ENCODE measurements at regions not wholly inside any gene's neighbourhood (a gene's known extent, or its start where the extent isn't known, plus 50 kb on each side); places are given as distances from the start of the nearest gene placed in this dataset.

DNA sequence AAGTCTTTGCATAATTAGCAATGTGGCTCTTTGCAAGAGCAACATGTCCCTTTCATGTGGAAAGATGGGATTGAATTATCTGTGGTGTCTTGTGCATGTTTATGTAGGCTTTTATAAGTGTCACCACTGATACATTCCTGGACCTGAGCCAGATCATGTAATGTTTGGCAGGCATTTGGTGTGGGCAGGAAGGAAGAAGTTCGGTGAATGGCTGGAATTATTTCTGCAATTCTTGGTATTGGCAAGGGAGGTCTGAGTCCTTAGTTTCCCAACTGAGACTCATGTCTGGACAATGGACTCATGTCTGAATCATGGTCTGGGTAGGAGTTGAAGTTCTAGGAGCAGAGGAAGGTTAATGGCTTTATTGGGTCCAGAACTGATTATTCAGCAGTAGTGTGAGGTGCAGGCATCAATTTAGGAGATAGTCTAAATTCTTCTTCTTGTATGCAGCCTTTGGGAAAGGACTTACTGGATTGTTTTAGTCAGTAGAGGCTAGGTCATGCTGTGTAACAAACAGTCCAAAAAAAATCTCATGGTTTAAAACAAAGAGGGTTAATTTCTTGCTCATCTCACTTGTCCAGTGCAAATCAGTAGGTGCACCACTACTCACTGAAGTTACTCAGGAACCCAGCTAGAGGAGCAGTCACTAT, 186.5 kb upstream of the LHX5 start:
- no peak for DNase-seq

DNA sequence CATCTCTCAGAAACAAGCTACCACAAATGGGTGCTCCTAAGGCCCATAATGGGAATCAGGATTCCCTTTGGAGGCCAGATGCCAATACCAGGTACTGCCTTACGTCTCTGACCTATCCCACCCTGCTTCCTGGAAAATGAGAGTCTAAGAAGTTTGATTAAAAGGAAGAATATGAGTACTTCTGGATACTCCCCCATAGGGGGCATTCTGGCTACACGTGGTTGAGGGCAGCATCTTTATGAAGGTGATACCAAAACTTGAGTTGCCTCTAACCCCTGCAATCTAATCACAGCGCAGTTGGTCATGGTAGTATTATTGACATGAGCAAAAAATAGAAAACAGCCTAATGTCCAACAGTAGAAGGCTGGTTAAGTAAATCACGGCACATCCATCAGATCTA, 184.2 kb upstream of the LHX5 start:
- no peak for DNase-seq

DNA sequence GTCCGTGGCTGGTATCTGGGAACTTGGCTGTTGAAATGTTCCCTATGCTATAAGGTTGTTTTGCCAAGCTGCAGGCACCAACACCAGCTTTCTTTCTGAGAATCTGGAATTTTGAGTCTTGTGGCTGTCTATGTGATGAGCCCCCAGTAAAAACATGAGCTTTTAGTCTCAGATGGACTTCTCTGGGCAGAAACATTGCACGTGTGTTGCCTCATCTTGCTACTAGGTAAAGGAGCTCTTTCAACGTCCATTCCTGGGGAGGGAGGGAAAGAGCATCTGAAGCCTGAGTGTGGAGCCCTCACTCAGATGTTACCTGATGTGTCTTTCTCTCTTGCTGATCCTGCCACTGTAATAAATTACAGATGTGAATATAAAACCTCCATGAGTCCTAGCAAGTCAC, 183.8 kb upstream of the LHX5 start:
- no peak for DNase-seq

DNA sequence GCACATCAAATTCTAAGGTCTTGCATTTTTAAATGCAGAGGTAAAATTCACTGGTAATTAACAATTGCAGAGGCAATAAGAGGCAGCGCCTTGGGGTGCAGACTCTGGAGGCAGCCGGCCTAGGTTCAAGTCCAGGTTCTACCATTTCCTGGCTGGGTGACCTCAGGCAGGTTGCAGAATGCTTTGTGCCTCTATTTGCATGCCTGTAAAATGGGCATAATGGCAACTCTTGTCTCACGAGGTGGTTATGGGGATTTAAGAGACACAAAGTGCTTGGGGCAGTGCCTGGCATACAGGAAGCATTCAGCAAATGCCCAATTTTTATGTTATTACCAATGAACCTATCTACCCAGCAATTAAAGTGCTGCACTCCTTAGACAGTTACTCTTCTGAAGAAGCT, 180.0 kb upstream of the LHX5 start:
- DNase-seq, result no peak

DNA sequence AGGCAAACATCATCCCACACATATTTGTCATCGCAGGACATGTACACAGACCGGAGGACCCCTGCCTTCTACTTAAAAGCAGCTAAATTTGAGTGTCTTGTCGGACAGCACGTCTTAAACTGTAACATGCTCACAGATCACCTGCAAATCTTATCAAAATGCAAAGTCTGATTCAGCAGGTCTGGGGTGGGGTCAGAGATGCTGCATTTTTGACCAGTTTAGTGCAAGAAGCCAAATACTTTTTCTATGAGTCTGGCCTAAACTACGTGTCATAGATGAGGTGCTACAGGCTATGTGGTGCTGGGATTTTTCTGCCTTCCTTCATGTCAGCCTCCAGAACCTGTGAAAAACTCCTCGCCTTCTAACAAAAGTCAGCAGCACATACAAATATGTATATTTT, 178.8 kb upstream of the LHX5 start:
- DNase-seq, result no peak

DNA sequence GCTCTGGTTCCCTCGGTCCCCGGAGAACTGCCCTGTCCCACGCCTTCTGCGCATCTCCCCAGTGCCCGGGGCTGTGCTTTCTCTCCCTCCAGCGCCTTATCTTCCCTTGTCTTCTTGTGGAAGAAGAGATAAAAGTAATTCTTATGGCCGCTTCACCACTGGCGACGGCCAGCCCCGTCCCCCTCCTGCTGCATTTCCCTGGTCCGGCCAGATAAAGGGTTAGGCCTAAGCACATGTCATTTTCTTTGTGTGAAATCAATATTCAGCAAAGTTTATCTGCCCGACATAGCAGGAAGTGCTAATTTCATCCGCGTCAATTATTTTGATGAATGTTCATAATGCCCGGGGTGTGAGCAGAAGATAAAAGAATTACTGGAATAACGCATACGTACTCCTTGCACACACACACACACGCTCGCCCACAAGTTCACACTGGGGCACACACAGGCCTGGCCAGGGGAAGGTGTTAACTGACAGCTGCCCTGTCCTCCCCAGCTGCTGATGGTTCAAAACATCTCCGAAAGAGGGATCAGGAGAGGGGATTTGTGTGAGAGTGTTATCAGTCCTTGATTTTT, 177.7 kb upstream of the LHX5 start:
- DNase-seq, result no peak

DNA sequence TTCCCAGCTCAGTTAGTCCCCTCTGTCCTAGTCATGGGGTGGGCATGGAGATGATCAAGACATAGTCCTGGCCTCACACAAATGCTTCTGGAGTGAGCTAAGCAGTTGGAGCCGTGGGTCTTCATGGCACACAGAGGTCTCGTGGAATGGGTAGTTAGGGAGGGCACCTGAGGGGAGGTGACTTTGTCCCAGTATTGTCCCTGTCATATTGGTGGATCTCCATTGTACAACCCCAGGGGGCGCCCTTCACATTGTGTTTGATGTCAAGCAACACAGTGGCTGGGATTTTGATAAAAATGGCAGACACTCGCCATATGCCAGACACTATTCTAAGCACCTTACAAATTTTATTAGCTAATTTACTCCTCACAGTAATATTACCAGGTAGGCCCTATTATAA, 175.4 kb upstream of the LHX5 start:
- no peak for DNase-seq

DNA sequence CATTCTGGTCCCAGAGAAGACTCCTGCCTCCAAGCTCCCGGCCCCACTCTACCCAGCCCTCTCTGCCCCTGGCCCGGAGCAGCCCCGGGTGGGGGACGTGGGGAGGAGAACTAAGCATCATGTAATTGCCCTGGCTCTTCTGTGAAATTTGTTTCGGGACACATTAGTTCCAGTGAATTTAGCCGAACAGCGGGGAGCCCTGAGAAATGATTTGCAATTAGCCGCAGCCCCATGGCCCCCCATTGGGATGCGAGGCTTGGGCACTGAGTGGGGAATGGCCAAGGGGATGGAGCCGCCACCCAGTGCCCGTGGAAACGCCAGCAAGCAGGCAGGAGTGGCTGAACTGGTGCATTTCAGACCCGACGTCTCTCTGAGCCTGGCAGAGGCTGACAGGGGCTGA, 173.9 kb upstream of the LHX5 start:
- DNase-seq, result no peak

DNA sequence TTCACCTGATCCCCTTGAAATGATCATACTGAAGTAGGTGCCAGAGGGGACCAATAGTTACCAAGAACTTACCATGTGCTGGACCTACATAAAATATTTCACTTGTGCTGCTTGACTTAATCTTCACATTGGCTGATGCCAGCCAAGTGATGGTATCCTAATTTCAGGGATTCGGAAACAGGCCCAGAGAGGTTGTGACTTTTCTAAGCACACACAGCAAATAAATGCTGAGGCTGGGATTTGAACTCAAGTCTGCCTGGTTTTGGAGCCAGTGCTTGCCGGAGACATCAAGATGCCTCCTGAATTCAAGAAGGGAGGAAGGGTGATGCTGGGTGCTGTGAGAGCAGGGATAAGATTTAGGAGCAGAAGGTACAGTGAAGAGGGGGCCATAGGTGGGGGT, 173.5 kb upstream of the LHX5 start:
- DNase-seq, result no peak

DNA sequence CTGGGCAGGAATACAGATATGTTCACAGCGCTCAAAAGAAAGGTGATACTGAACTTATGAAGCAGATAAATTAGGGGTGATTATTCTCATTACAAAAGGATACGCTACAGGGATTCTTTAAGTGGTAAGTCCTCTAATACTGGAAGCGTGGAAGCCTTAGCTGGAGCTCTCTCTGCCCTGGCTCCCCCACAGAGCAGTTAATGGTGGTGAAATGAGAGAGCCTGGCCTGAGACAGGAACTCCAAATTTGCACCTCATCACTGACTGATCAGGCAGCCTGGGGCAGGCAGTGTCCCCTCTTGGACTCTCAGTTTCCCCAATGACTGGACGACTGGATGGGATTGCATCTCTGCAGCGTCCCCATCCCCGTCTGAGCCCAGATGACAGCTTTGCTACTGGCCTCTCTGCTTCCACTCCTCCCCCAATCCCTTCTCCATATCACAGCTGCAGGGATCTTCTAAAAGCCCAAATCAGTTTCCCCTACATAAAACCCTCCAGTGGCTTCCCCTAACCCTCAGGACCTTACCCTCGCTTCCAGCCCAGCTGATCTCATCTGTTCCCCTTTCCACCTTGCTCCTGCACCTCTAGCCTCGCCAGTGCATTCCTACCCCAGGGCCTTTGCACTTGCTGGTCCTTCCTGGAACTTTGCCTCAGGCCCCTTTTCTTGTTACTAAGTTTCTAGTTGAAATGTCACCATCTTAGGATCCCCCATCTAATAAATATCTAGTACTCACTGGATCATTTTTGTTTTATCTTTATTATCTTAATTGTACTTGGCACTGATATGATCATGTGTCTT, 171.7 kb upstream of the LHX5 start:
- no peak for DNase-seq

DNA sequence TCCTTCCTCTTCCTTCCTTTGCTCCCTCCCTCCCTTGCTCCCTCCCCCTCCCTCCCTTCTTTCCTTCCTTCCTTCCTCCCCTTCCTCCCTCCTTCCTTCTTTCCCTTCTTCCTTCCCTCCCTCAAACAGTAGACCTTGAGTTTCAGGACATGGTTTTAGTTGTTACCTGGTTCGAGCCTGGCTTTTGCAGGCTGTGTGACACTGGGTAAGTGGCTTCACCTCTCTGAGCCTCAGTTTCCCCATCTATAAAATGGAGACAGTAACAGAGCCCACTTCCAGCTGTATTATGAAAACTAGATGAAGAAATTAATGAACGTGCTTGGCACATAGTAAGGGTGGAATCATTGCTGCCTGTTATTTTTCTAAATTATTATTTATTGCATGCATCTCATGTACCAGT, 171.0 kb upstream of the LHX5 start:
- DNase-seq, result no peak

DNA sequence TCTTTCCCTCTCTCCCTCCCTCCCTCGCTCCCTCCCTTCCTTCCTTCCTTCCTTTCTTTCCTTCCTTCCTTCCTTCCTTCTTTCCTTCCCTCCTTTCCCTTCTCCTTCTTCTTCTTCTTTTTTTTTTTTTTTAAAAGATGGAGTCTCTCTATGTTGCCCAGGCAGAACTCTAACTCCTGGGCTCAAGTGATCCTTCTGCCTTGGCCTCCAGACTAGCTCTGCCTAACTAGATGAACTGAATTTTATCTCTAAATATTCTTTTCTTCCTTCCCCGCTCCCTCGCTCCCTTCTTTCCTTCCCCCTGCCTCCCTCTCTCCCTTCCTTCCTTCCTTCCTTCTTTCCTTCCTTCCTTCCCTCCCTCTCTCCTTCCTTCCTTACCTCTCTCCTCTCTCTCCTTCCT, 170.5 kb upstream of the LHX5 start:
- DNase-seq, result no peak

DNA sequence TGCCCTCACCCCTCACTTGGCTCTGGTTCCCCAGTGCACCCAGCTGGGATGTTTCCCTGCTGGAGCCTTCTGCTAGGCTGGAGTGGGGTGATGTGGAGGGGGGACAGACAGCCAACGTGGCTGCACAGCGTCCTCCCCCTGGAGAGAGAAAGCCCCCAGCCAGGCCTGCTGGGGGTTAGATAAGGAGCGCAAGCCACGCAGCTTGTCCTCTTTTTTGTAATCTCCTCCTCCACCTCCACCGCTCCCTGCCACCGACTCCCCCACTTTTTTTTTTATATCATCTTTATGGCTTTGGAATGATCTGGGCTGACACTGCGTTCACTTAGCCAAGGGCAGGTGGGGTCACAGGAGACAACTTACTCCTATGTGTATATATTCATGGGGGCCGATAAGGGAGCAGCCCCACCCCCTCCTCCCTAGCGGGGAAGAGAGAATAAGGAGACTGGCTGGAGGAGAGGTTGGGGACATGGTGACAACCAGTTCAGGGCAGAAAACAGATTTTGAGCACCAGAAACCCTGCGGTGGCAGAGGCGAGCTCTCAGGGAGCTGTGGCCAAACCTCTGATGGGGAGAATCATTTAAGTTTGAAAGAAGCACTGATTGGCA, 169.9 kb upstream of the LHX5 start:
- DNase-seq, result no peak

DNA sequence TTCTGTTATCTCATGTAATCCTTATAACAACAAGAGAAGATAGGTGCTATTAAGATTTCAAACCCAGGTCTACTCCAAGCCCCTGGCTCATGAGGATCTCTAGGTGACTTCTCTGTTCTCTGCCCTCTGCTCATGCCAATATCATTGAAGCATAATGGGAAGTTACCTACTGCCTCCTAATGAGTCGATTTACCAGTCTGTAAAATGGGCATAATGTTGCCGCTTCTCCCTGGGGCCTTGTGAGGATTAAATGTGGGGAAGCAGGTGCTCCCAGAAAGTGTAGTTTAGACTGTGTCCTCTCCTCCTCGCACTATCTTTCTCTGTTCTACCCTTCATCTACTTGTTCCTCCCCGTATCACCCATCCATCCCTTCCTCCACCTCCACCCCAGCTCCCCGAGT, 169.2 kb upstream of the LHX5 start:
- no peak for DNase-seq

DNA sequence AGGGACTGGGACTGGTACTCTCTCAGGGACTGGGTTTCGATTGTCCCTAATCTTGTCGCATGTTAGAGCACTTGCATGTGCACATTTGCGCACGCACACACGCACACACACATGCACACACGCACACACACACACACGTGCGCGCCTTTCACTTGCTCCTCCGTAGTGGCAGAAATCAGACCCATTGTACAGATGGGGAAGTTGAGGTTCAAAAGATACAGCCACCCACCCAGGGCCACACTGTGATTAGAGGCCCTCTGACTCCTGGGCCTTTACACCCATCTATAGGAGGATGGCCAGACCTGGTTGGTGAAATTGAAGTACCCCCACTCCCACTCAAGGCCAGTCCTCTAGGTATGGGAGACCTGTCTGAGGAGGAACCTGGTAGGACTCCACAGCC, 167.8 kb upstream of the LHX5 start:
- DNase-seq, result no peak

DNA sequence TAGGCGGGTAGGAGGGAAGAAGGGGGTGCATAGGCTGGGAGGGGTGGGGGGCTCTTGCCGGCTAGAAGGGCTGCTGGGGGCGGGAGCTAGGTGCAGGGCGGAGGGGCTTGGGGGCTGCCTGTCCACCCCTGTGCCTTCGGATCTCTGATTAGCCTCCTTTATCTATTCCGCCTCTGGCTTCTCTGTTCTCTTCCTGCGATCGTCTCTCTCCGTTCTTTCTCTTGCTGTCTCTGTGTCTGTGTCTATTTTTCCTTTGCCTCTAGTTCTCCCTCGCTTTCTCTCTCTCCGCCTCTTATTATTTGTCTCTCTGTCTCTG, 166.7 kb upstream of the LHX5 start:
- DNase-seq, result no peak

DNA sequence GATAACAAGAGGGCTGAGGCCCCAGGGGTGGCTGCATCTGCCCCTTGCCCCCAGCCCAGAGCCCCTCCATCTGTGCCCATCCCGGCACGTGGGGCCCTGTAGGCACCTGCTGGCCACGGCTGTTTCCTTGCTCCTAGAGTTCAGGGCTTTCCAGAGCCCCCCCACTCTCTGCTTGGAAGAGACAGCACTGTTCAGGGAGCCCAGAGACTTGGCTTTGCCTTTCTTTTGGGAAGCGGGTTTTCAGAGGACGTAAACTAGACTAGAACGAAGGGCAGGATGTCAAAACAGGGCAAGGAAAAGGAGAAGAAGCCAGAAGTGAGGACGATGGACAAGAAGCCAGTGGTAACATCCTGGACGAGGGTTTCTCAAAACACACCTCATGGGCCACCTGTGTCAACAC, 163.3 kb upstream of the LHX5 start:
- no peak for DNase-seq

DNA sequence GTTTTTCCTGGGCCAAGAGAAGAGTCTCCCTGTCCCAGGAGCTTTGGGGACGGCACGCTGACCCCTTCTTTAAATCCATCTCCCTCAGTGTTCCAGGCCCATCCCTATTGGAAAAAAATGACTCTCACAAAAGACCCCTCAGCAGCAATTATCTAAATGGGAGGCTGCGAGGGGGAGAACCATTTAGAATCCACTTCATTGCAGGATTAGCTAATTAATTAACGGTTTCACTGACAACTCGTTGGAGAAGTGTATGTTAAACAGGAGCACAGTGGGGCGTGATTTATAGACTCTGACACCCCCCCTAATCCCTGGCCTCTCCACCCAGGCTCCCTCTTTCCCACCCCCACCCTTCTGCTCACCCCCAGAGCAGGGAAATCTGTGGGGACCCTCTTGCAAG, 162.8 kb upstream of the LHX5 start:
- DNase-seq, result no peak

DNA sequence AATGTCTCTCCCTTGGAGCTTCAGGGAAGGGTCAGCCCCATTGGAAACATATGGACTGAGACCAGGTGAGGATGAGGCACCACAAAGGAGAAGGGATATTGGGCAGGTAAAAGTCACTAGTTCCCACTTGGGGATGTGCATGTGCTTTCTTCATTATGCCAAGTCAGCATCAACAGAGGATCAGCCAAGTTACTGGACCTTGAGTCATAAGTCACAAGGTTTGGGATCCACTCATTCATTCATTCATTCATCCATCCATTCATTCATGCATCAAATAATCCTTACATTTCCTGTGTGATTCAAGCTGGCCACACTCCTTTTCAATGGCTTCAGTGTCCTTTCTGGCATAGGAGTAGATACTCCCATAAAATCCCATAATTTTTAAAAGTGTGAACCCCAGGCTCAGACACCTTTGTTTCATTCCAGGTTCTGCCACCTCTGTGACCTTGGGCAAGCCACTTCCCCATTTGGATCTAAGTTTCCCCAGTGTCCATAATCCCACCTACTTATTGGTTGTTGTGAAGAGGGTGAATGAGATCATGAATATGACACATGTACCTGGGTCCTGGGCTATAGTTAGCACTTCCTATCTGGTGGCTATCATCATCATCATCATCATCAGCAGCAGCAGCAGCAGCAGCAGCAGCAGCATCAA, 162.1 kb upstream of the LHX5 start:
- DNase-seq, result no peak

DNA sequence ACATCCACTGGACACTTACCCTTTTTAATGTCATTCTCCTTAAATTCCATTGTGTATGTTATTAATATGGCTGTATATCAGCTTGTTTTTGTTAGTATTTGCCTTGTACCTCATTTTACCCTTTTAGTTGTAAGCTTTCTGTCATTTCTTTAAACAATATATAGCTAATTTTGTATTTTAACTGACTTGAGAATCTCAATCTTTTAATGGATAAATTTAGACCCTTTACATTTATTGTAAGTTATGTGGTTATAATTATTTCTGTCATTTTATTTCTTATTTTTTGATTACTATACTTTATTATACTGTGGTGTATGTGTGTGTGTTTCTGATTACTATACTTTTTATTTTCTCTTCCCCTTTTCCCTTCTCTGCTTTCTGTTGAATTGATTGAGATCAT, 159.0 kb upstream of the LHX5 start:
- DNase-seq, result no peak

DNA sequence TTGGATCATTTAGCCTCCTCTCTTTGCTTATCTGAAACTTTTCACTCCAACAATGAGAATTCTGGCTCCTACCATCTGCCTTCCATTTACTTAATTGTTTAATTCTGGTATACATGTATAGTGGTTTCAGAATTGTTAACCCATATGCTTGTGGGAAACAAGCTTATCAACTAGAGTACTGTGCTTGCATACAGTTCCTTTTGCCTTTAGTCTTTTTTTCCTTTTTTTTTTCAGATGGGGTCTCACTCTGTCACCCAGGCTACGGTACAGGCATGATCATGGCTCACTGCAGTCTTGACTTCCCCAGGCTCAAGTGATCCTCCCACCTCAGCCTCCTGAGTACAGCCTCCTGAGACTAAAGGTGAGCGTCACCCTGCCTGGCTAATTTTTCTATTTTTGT, 153.8 kb upstream of the LHX5 start:
- no peak for DNase-seq

DNA sequence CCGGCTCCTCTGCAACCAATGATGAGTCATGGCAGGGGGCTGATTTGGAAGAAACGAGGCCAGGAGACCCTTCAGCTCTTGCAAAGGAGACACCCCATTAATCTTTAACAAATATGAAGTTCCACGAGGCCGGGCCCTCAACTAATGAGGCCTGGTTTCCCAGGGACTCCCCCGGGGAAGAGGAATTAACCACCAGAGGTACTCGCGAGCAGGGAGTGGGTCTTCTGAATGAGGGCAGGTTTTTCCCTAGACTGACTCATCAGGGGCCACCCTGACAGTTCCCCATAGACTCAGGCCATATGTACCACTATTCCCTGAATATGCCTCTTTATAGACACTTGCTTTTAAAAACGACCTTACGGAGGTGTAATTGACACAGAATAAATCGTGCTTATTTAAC, 150.7 kb upstream of the LHX5 start:
- DNase-seq, result no peak

DNA sequence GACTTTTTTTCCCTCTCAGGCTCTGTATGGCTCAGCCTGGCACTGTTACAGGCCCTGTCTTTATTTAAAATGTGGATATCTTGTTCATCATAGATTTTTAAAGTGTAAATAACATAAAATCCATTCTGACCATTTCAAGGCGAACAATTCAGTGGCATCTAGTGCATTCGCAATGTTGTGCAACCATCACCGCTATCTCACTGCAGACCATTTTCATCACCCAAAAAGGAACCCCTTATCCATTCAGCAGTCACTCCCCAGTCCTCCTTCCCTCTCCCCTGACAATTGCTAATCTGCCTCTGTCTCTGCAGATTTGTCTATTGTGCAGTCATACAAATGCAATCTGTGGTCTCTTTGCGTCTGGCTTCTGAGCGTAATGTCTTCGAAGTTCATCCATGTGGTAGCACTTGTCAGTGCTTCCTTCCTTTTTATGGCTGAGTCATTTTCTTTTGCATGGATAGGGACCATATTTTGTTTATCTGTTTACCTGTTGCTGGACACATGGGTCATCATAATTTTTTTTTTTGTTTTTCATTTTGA, 148.8 kb upstream of the LHX5 start:
- DNase-seq, result no peak
